ENCODE measurements at regions not wholly inside any gene's neighbourhood (a gene's known extent, or its start where the extent isn't known, plus 50 kb on each side); places are given as distances from the start of the nearest gene placed in this dataset.

GRCh38 chr5:98564836-98565235, 208.6 kb upstream of the RGMB start:
- TF ChIP-seq, protein P1, sequence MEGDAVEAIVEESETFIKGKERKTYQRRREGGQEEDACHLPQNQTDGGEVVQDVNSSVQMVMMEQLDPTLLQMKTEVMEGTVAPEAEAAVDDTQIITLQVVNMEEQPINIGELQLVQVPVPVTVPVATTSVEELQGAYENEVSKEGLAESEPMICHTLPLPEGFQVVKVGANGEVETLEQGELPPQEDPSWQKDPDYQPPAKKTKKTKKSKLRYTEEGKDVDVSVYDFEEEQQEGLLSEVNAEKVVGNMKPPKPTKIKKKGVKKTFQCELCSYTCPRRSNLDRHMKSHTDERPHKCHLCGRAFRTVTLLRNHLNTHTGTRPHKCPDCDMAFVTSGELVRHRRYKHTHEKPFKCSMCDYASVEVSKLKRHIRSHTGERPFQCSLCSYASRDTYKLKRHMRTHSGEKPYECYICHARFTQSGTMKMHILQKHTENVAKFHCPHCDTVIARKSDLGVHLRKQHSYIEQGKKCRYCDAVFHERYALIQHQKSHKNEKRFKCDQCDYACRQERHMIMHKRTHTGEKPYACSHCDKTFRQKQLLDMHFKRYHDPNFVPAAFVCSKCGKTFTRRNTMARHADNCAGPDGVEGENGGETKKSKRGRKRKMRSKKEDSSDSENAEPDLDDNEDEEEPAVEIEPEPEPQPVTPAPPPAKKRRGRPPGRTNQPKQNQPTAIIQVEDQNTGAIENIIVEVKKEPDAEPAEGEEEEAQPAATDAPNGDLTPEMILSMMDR (IDR thresholded peaks at IDR 0.05 in 4 of 5, conservative IDR thresholded peaks at IDR 0.05 in 1 of 5) = no peak
- TF ChIP-seq POLR2A (IDR thresholded peaks at IDR 0.05) = no peak

Data from gastrocnemius medialis (tissue), 4 donors.